ENCODE measurements at regions not wholly inside any gene's neighbourhood (a gene's known extent, or its start where the extent isn't known, plus 50 kb on each side); places are given as distances from the start of the nearest gene placed in this dataset.
"Not testable (repeated sequence)": the region's sequence is repeated elsewhere in the genome, so short reads cannot be mapped to it uniquely, and the experiment has no call there.

DNA sequence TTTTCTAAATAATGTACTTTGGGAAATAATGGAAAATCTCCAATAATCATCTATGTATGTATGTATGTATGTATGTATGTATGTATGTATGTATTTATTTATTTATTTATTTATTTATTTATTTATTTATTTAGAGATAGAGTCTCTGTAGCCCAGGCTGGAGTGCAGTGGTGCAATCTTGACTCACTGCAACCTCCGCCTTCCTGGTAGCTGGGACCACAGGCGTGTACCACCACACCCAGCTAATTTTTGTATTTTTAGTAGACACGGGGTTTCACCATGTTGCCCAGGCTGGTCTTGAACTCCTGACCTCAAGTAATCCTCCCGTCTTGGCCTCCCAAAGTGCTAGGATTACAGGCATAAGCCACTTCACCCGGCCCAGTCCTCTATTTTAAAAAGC, 91.5 kb upstream of the NAP1L1 start:
- H3K79me2 ChIP-seq (ENCODE audit: insufficient read depth, low read length); DNase-seq (ENCODE audit: low spot score); H3K4me1 ChIP-seq (ENCODE audit: insufficient read depth, low read length); H3K27ac ChIP-seq (ENCODE audit: extremely low read length, insufficient read depth, low read length); in situ Hi-C loops (cut with HindIII; ENCODE audit: extremely low pct_ligation_motif_present, low pct_unique_long_range_greater_than_20kb); H2AFZ ChIP-seq (ENCODE audit: low read length); BruUV-seq (replicated peaks); POLR2A ChIA-PET; CTCF ChIA-PET (ENCODE audit: low intra/inter-chr PET ratio, low total read pairs); H3K4me2 ChIP-seq (ENCODE audit: low read depth, low read length); H3K9me3 ChIP-seq (ENCODE audit: low read length); intact Hi-C loops (cut with micrococcal nuclease; ENCODE audit: unreplicated experiment); ATAC-seq; H3K4me3 ChIP-seq (replicated peaks in 1 of 3; ENCODE audit: insufficient read depth in 1 of 3, low read depth in 2 of 3, low read length in 3 of 3); FAIRE-seq; H3K27me3 ChIP-seq (ENCODE audit: control insufficient read depth in 1 of 2, insufficient read depth in 2 of 2, low read length in 2 of 2); H3K36me3 ChIP-seq (replicated peaks in 1 of 2; ENCODE audit: control insufficient read depth in 1 of 2, insufficient read depth in 2 of 2, low read length in 2 of 2); H4K20me1 ChIP-seq (ENCODE audit: insufficient read depth, low read length); H3K9ac ChIP-seq (ENCODE audit: insufficient read depth, low read depth, low read length): not testable (repeated sequence)
- 17% methylated on average over 5 of the region's 5 CpGs for WGBS (ENCODE audit: low lambda C conversion rate)

DNA sequence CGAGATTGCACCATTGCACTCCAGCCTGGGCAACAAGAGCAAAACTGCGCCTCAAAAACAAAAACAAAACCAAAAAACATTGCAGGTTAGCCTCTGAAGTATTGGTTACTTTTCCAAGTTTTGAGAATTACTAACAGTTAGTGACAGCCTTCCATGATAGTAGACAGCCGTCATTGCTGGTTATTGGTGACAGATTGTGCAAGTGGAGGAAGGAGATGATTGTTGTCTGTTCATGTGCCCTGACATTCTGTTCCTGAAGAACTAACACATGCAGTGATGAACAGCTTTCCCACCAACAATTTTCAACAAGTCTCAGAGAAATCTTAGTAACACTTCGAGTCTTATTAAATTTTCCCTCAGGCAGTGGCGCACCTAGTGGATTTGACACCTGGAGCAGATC, 89.3 kb upstream of the NAP1L1 start:
- BruUV-seq (replicated peaks): no TSS peak
- POLR2A ChIA-PET: no interaction called here
- TF ChIP-seq ARHGAP35 (CRISPR knock-in tag; IDR thresholded peaks at IDR 0.05; ENCODE audit: borderline replicate concordance): no peak
- TF ChIP-seq ZNF781 (CRISPR knock-in tag; IDR thresholded peaks at IDR 0.05; ENCODE audit: borderline replicate concordance, not compliant biosample characterization): no peak
- no peak for TF ChIP-seq SNAI1 (CRISPR knock-in tag; IDR thresholded peaks at IDR 0.05; ENCODE audit: borderline replicate concordance)
- TF ChIP-seq, protein P1, sequence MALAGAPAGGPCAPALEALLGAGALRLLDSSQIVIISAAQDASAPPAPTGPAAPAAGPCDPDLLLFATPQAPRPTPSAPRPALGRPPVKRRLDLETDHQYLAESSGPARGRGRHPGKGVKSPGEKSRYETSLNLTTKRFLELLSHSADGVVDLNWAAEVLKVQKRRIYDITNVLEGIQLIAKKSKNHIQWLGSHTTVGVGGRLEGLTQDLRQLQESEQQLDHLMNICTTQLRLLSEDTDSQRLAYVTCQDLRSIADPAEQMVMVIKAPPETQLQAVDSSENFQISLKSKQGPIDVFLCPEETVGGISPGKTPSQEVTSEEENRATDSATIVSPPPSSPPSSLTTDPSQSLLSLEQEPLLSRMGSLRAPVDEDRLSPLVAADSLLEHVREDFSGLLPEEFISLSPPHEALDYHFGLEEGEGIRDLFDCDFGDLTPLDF (CRISPR knock-in tag; IDR thresholded peaks at IDR 0.05): no peak
- no peak for TF ChIP-seq EHMT2 (IDR thresholded peaks at IDR 0.05; ENCODE audit: borderline replicate concordance, low read depth, low read length)
- no peak for TF ChIP-seq IRF2 (CRISPR knock-in tag; IDR thresholded peaks at IDR 0.05)
- TF ChIP-seq, protein P2, sequence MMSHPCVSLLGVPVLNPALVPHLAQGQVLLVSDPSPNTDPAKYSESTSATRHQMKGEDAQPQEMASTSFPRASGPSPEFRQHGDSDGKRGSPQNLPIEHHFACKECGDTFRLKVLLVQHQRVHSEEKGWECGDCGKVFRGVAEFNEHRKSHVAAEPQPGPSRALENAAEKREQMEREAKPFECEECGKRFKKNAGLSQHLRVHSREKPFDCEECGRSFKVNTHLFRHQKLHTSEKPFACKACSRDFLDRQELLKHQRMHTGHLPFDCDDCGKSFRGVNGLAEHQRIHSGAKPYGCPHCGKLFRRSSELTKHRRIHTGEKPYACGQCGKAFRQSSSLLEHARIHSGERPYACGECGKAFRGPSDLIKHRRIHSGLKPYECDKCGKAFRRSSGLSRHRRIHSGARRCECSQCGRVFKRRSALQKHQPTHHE (CRISPR knock-in tag; IDR thresholded peaks at IDR 0.05; ENCODE audit: borderline replicate concordance): no peak
- no peak for TF ChIP-seq ZNF224 (CRISPR knock-in tag; IDR thresholded peaks at IDR 0.05)
- TF ChIP-seq, protein P3, sequence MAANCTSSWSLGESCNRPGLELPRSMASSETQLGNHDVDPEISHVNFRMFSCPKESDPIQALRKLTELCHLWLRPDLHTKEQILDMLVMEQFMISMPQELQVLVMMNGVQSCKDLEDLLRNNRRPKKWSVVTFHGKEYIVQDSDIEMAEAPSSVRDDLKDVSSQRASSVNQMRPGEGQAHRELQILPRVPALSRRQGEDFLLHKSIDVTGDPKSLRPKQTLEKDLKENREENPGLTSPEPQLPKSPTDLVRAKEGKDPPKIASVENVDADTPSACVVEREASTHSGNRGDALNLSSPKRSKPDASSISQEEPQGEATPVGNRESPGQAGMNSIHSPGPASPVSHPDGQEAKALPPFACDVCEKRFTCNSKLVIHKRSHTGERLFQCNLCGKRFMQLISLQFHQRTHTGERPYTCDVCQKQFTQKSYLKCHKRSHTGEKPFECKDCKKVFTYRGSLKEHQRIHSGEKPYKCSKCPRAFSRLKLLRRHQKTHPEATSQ (CRISPR knock-in tag; IDR thresholded peaks at IDR 0.05; ENCODE audit: borderline replicate concordance): no peak
- no peak for TF ChIP-seq NFYB (CRISPR knock-in tag; IDR thresholded peaks at IDR 0.05)
- intact Hi-C loops (cut with micrococcal nuclease; ENCODE audit: unreplicated experiment): no loop called here
- no peak for ATAC-seq
- Histone ChIP-seq H3K27me3 (ENCODE audit: control insufficient read depth in 1 of 2, insufficient read depth in 2 of 2, low read length in 2 of 2) (no peaks in the 10 kb centered on the region), H3K9me3 (ENCODE audit: low read length) (no peaks in the 10 kb centered on the region), H3K4me1 (ENCODE audit: insufficient read depth, low read length) (no peaks in the 10 kb centered on the region), H3K79me2 (ENCODE audit: insufficient read depth, low read length) (no peaks in the 10 kb centered on the region), H3K36me3 (replicated peaks in 1 of 2; ENCODE audit: control insufficient read depth in 1 of 2, insufficient read depth in 2 of 2, low read length in 2 of 2) (no peaks in the 10 kb centered on the region), H3K4me2 (ENCODE audit: low read depth, low read length) (no peak overlapping the region), H2AFZ (ENCODE audit: low read length) (no peak overlapping the region), H3K27ac (ENCODE audit: extremely low read length, insufficient read depth, low read length) (no peak overlapping the region), H3K9ac (ENCODE audit: insufficient read depth, low read depth, low read length) (no peak overlapping the region), H4K20me1 (ENCODE audit: insufficient read depth, low read length) (no peaks in the 10 kb centered on the region), H3K4me3 (replicated peaks in 1 of 3; ENCODE audit: insufficient read depth in 1 of 3, low read depth in 2 of 3, low read length in 3 of 3) (no peak overlapping the region)
- no peak for DNase-seq (ENCODE audit: low spot score)
- in situ Hi-C loops (cut with HindIII; ENCODE audit: extremely low pct_ligation_motif_present, low pct_unique_long_range_greater_than_20kb): no loop called here
- no peak for FAIRE-seq
- 38% methylated on average over 5 of the region's 5 CpGs for WGBS (ENCODE audit: low lambda C conversion rate)
- CTCF ChIA-PET (ENCODE audit: low intra/inter-chr PET ratio, low total read pairs): no interaction called here
